ENCODE measurements at regions not wholly inside any gene's neighbourhood (a gene's known extent, or its start where the extent isn't known, plus 50 kb on each side); places are given as distances from the start of the nearest gene placed in this dataset.

GRCh38 chr9:119601632-119602031, 232.4 kb upstream of the BRINP1 start:
- TF ChIP-seq, protein P1, sequence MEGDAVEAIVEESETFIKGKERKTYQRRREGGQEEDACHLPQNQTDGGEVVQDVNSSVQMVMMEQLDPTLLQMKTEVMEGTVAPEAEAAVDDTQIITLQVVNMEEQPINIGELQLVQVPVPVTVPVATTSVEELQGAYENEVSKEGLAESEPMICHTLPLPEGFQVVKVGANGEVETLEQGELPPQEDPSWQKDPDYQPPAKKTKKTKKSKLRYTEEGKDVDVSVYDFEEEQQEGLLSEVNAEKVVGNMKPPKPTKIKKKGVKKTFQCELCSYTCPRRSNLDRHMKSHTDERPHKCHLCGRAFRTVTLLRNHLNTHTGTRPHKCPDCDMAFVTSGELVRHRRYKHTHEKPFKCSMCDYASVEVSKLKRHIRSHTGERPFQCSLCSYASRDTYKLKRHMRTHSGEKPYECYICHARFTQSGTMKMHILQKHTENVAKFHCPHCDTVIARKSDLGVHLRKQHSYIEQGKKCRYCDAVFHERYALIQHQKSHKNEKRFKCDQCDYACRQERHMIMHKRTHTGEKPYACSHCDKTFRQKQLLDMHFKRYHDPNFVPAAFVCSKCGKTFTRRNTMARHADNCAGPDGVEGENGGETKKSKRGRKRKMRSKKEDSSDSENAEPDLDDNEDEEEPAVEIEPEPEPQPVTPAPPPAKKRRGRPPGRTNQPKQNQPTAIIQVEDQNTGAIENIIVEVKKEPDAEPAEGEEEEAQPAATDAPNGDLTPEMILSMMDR (IDR thresholded peaks at IDR 0.05): no peak
- TF ChIP-seq POLR2A (IDR thresholded peaks at IDR 0.05): no peak
